Ammon's horn (tissue), 1 donor: ENCODE measurements at regions not wholly inside any gene's neighbourhood (a gene's known extent, or its start where the extent isn't known, plus 50 kb on each side); places are given as distances from the start of the nearest gene placed in this dataset.

Source experiments
- DNase-seq: peaks from one replicate; pipeline ENCODE4 v3.0.0-alpha.2; 2016; ENCODE audit warnings: low spot score

GRCh38 chr10:43734716-43735115 is 86.0 kb upstream of the ZNF32 start:
- no peak for DNase-seq

- DNase-seq: no peak
Observed at GRCh38 chr10:43731486-43731885, 82.8 kb upstream of the ZNF32 start.

GRCh38 chr10:43728425-43728824 is 79.7 kb upstream of the ZNF32 start:
- no peak for DNase-seq

DNA sequence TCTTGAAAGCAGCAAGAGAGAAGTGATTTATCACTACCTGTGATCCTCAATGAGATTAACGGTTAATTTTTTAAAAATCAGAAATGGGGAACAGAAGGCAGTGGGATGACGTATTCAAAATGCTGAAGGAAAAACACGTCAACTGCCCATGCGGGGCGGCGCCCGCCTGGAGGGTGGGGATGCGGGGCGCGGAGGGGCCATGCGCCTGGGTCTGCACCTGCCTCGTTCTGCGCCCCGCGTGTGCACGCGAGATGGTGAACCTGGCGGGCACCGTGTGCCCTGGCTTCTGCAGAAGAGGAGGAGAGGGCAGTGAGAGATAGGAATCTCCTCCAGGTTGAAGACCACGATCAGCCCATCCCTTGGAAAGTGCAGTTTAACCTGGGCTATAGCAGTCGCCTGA is 79.3 kb upstream of the ZNF32 start:
- DNase-seq: no peak

GRCh38 chr10:43715334-43715733 is 66.7 kb upstream of the ZNF32 start:
- DNase-seq: no peak

DNA sequence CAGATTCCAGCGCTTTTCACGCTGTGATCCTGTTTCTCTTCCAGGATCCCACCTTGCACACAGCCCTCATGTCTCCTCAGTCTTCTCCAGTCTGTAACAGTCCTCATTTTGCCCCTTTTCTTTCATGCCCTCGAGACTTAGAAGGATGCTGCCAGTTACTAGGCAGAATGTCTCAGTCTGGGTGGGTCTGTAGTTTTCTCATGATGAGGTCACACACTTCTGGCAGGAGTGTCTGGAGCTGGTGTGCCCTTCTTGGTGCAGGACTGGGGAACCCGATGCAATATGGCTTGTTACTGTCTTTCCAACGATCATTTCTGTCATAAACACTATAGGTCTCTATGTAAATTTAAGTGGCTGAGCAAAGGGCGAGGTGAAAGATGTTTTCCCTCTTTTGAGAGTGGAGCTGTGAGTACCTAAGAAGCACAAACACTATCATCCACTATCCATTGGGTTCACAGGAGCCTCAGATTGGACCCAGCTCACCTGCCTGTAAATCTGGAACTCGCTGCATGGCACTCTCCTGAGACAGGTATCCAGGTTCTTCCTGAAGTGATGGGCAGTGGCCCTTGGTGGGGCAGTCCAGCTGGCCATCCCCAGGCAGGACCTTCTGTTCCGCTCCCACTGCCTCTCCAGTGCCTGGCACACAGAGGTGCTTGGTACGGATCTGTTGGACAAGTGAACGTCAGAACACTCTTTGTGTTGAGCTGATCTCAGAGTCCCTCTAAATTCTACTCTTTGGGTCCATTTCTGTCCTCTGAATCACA is 64.3 kb upstream of the ZNF32 start:
- DNase-seq: no peak

- DNase-seq: no peak
Observed at GRCh38 chr10:43710772-43711471, 62.2 kb upstream of the ZNF32 start.

GRCh38 chr10:43708262-43708661 is 59.6 kb upstream of the ZNF32 start:
- DNase-seq: no peak

- DNase-seq: no peak
Observed at GRCh38 chr10:43707770-43708169, 59.1 kb upstream of the ZNF32 start.

- no peak for DNase-seq
Observed at GRCh38 chr10:43706166-43706565, 57.5 kb upstream of the ZNF32 start.

DNA sequence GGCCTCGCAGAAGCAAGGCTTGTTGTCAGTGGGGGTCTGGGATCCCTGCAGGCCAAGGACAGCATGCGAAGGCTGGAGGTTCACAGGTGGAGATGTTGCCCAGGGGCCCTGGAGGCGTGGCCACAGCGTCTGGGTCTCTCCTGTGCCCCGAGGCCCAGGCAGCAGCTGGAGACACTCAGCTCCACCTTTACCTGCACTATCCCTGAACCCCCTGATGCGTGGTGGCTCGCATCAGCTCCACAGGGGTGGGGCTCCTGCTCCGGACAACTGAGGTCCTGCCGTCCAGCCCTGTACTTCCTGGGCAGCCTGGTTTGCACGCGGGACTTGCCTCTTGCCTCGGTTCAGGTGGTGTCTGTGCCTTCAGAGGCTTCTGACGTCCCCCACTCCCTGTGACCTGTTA is 54.6 kb upstream of the ZNF32 start:
- no peak for DNase-seq

GRCh38 chr10:43702936-43703281 is 54.2 kb upstream of the ZNF32 start:
- DNase-seq: no peak

- no peak for DNase-seq
Observed at GRCh38 chr10:43702213-43702935, 53.7 kb upstream of the ZNF32 start.

DNA sequence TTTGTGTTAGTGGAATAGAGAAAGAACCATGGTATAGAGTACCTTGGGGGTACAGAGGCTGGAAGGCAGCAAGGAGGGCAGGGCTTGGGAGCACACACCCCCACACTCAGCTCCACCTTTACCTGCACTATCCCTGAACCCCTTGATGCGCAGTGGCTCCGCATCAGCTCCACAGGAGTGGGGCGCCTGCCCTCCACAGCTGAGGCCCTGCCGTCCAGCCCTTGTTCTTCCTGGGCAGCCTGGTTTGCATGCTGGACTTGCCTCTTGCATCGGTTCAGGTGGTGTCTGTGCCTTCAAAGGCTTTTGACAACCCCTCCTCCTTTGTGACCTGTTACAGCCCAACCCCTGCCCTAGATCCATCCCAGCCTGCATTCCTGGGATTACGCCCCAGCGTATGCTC is 52.6 kb upstream of the ZNF32 start:
- DNase-seq: no peak

DNA sequence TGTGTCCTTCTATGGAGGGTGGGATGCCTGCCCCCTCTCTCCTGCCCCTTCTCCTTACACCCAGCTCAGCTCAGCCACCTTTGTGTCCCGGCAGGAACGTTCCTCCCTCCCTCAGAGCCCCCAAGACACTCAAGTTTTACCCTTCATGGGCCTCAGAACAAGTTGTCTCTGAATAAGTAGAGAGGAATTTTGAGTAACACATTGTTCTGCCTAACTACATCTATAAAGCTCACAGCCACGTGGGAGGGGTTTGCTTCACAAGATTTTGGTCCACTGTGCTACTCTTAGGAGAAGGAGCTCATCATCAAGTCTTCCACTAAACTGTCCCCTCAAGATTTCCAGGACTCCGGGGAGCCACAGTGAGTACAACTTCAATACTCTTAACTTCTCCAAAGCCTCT is 51.6 kb upstream of the ZNF32 start:
- no peak for DNase-seq

DNA sequence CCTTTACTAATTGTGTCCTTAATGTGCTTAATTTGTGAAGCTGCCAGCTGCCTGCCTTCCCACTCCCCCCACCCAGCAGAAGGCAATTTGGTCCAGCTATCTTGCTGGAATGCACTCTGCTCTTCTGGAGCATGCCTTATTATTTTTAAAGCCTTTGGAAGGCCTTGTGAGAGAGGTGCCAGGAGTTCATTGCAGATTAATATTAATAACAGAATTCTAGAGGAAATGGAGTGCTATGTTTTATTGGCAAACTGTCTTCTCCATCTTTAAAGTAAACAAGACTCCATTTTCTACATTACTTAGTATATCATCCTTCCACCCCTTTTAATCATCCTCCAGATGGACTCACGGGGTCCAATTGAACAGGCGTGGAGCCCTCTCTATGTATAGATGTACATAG is 50.8 kb upstream of the ZNF32 start:
- no peak for DNase-seq
